HepG2 (cell line): ENCODE measurements at regions not wholly inside any gene's neighbourhood (a gene's known extent, or its start where the extent isn't known, plus 50 kb on each side); places are given as distances from the start of the nearest gene placed in this dataset.

Experiments
- CTCF ChIP-seq: sonication (generic); formaldehyde crosslinking; IDR thresholded peaks from 2 replicates; pipeline ENCODE4 v1.5.0; 2020; ENCODE audit warnings: mild to moderate bottlenecking, missing genetic modification reagents, moderate library complexity
- ZNF205 ChIP-seq: IDR thresholded peaks from 2 replicates; pipeline ENCODE4 v1.6.1; 2018; ENCODE audit warnings: missing biosample characterization, missing genetic modification reagents
- ZNF333 ChIP-seq: sonication (generic); formaldehyde crosslinking; IDR thresholded peaks from 2 replicates; pipeline ENCODE4 v1.4.0; 2020; ENCODE audit warnings: mild to moderate bottlenecking, missing genetic modification reagents, borderline replicate concordance

DNA sequence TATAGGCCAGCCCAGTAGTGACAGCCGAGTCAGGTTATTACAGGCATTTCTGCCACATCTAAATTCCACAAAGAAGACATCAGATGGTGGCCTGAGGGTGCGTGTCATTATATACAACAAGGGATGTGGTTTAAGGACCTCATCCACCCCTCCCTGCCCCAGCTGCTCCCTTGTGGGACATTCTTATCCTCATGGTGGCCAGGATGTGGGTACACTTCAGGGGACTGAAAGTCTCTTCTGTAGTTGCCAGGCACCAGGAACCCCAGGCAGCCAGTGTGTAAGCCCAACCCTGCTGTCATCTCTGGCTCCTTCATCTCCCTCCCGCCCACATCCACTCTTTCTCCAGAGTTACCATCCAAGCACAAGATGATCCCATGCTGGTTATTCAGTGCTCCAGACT is 224.9 kb upstream of the TOPAZ1 start:
- TF ChIP-seq ZNF205 (CRISPR knock-in tag), result no peak
- TF ChIP-seq CTCF, result no peak
- TF ChIP-seq ZNF333 (CRISPR knock-in tag), result no peak
